ENCODE measurements at regions not wholly inside any gene's neighbourhood (a gene's known extent, or its start where the extent isn't known, plus 50 kb on each side); places are given as distances from the start of the nearest gene placed in this dataset.

- peak; percentile 81 for DNase-seq
These were observed 80.9 kb upstream of the ZC3H12A start for GRCh38 chr1:37393173-37394120.

- DNase-seq, result peak; percentile 23
These were observed 79.6 kb upstream of the ZC3H12A start for GRCh38 chr1:37394574-37395464.

- no peak for DNase-seq
These were observed 76.3 kb upstream of the ZC3H12A start for GRCh38 chr1:37398096-37398495.

GRCh38 chr1:37399205-37399604 is 75.2 kb upstream of the ZC3H12A start:
- DNase-seq, result no peak

GRCh38 chr1:37399830-37400464 is 74.4 kb upstream of the ZC3H12A start:
- DNase-seq, result no peak

GRCh38 chr1:37400466-37401225 is 73.7 kb upstream of the ZC3H12A start:
- no peak for DNase-seq

- no peak for DNase-seq
These were observed 71.2 kb upstream of the ZC3H12A start for GRCh38 chr1:37403166-37403565.

- DNase-seq, result no peak
These were observed 69.7 kb upstream of the ZC3H12A start for GRCh38 chr1:37404711-37405110.

GRCh38 chr1:37410105-37410504 is 64.3 kb upstream of the ZC3H12A start:
- no peak for DNase-seq

GRCh38 chr1:37410815-37411214 is 63.6 kb upstream of the ZC3H12A start:
- no peak for DNase-seq

GRCh38 chr1:37415611-37416244 is 58.7 kb upstream of the ZC3H12A start:
- no peak for DNase-seq

- DNase-seq, result no peak
These were observed 53.9 kb upstream of the ZC3H12A start for GRCh38 chr1:37420456-37420855.

GRCh38 chr1:37423810-37424209 is 50.6 kb upstream of the ZC3H12A start:
- no peak for DNase-seq

- no peak for DNase-seq
These were observed 49.9 kb upstream of the ZC3H12A start for GRCh38 chr1:37424523-37424922.
